T-cell (primary cell): ENCODE measurements at regions not wholly inside any gene's neighbourhood (a gene's known extent, or its start where the extent isn't known, plus 50 kb on each side); places are given as distances from the start of the nearest gene placed in this dataset.

Experiments used
- ATAC-seq, 4 experiments: fragments of 200-7000 bp in 3 of 4; fragments of 150-1000 bp in 1 of 4; cut with Tn5 transposase; replicated peaks in 1 of 4; 1 replicate in 3 of 4; 2 replicates in 1 of 4; pipeline ENCODE4 v1.10.0; 2021; ENCODE audit warnings: moderate library complexity in 3 of 4, mild to moderate bottlenecking in 2 of 4, moderate number of reproducible peaks in 1 of 4
- CTCF ChIA-PET, 2 donors: fragments of 300-600 bp; sonication (Branson Sonifier 250); formaldehyde crosslinking; loops; one replicate each; lab custom pipeline; 2022; ENCODE audit warnings: antibody characterized with exemption in 2 of 2; lab: Charles Lee
- POLR2A ChIA-PET, 2 donors: fragments of 300-600 bp; sonication (Branson Sonifier 250); formaldehyde crosslinking; loops; one replicate each; lab custom pipeline; 2022; ENCODE audit warnings: antibody characterized with exemption in 2 of 2; lab: Charles Lee
- DNase-seq, 35 experiments: peaks; one replicate each; pipeline versions ENCODE4 v3.0.0 to v3.0.0-alpha.2; 2013 to 2023
- H3K27ac ChIP-seq: one replicate; pipeline ENCODE4 v1.5.1; 2013; ENCODE audit warnings: low read length
- H3K27me3 ChIP-seq, 2 experiments: replicated peaks in 1 of 2; 1 replicate in 1 of 2; 2 replicates in 1 of 2; pipeline versions ENCODE4 v1.6.1 to v1.7.0; 2013; ENCODE audit warnings: low read length in 1 of 2, mixed read lengths in 1 of 2; ENCODE audit not compliant: control insufficient read depth in 2 of 2, insufficient read depth in 2 of 2; ENCODE audit errors: extremely low read depth in 1 of 2
- H3K36me3 ChIP-seq, 2 donors: 1 replicate in 1 of 2; 2 replicates in 1 of 2; pipeline versions ENCODE4 v1.6.1 to v1.7.0; 2013; ENCODE audit warnings: low read length in 1 of 2; ENCODE audit not compliant: control insufficient read depth in 2 of 2, insufficient read depth in 1 of 2; ENCODE audit errors: extremely low read depth in 1 of 2
- H3K4me1 ChIP-seq, 2 experiments: 1 replicate in 1 of 2; 2 replicates in 1 of 2; pipeline versions ENCODE4 v1.6.1 to v1.7.0; 2013; ENCODE audit warnings: low read length in 2 of 2, mixed read lengths in 1 of 2; ENCODE audit not compliant: insufficient read depth in 2 of 2, control insufficient read depth in 1 of 2; ENCODE audit errors: extremely low read depth in 1 of 2
- H3K4me3 ChIP-seq, 2 donors: 1 replicate in 1 of 2; 2 replicates in 1 of 2; pipeline versions ENCODE4 v1.5.1 to v1.7.0; 2013; ENCODE audit warnings: mild to moderate bottlenecking in 2 of 2, low read length in 1 of 2, moderate library complexity in 1 of 2; ENCODE audit not compliant: control insufficient read depth in 1 of 2; ENCODE audit errors: extremely low read depth in 1 of 2
- H3K9me3 ChIP-seq: 2 replicates; pipeline ENCODE4 v1.7.0; 2013
- H3K27ac Mint-ChIP-seq, 2 donors: one replicate each; pipeline ENCODE4 v1.8.0; 2020 to 2021; ENCODE audit warnings: mild to moderate bottlenecking in 2 of 2, mixed read lengths in 2 of 2
- H3K27me3 Mint-ChIP-seq, 2 donors: one replicate each; pipeline ENCODE4 v1.8.0; 2021 to 2022; ENCODE audit warnings: mixed read lengths in 2 of 2
- H3K36me3 Mint-ChIP-seq: one replicate; pipeline ENCODE4 v1.8.0; 2021; ENCODE audit warnings: mixed read lengths
- H3K4me1 Mint-ChIP-seq, 3 donors: one replicate each; pipeline ENCODE4 v1.8.0; 2020 to 2022; ENCODE audit warnings: mixed read lengths in 3 of 3, mild to moderate bottlenecking in 1 of 3
- H3K4me3 Mint-ChIP-seq, 3 donors: one replicate each; pipeline ENCODE4 v1.8.0; 2020 to 2022; ENCODE audit warnings: mild to moderate bottlenecking in 3 of 3, mixed read lengths in 3 of 3, moderate library complexity in 3 of 3
- H3K9me3 Mint-ChIP-seq, 3 donors: one replicate each; pipeline ENCODE4 v1.8.0; 2020 to 2022; ENCODE audit warnings: mixed read lengths in 3 of 3
- WGBS: methylation state at CpG from one replicate; pipeline ENCODE4 v1.1.5; 2013; ENCODE audit warnings: missing lambda C conversion rate; ENCODE audit not compliant: insufficient coverage; 5-methylcytosine and 5-hydroxymethylcytosine counted together

DNA sequence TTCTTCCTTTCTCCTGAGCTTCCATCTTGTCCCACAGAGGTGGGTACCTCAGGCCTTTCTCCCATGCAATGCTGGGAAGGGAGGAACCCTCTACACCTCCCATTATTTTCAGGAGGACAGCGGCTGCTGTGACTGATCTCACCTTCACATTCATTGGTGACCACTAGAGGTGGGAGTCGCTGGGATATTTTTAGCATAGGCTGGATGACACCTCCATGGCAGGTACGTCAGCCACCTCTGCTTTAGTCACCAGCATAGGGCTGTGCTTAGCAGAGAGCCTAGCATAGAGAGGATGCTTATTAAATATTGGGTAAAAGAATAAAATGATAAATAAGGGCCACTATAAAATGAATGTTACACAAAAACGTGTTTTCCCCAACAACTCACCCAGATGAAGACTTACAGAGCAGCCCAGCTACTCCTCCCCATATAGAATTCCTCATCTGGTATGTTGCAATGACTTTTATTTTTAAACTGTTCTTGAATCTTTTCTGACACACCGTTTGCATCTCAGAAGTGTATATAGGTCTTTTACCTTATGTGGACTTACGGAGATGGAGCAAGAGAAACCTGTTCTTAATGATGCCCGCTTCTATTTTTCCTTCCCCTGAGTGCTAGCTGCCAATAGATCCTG is 60.9 kb upstream of the SORBS2 start:
- Mint-ChIP-seq H3K36me3 (no peaks in the 10 kb centered on the region), H3K4me1 (no peaks in the 10 kb centered on the region), H3K27ac (no peak overlapping the region), H3K4me3 (no peak overlapping the region), H3K27me3 (peaks cover 0 to 3% of the 10 kb centered on the region in 2 donors), H3K9me3 (no peaks in the 10 kb centered on the region)
- DNase-seq (no peak), ATAC-seq (no peak)
- no peaks in the 10 kb centered on the region for H3K9me3 ChIP-seq
- no peak overlapping the region for H3K4me3 ChIP-seq
- H3K27me3 ChIP-seq, result no peaks in the 10 kb centered on the region
- H3K4me1 ChIP-seq, result no peaks in the 10 kb centered on the region
- 100% methylated on average over 1 of the region's 7 CpGs for WGBS
- POLR2A ChIA-PET, result no interaction called here
- H3K27ac ChIP-seq, result no peak overlapping the region
- CTCF ChIA-PET, result no interaction called here
- no peaks in the 10 kb centered on the region for H3K36me3 ChIP-seq

DNA sequence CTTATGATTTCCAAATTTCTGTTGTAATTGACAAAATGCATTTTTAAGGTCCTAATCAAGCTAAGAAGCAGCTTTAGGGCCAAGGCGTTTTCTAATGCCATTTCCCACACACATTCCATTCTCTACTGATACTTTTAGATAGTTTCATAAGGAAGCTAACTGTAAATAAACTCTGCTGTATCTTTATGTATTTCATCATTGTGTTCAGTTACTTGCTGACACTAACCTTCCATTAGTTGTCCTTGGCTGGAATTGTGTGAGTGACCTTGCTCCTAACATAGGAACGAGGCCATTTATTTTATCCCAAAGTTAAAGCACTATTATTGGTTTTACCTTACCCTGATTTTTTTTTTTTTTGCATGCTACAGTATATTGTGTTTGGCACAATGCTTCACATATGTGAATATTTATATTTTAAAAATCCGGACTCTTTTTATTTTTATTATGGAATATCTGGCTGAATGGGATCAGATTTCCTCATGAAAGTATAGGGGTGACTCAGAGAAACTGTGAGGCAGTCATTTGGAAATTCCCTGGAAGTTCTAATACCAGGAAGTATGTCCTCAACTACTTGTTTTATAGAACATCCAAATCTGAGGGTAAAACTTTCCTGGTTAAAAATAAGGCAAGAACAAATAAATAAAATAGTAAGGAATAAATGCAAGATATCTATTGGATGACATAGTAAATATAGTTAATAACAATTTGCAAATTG is 62.7 kb upstream of the SORBS2 start:
- ChIA-PET POLR2A (no interaction called here), CTCF (no interaction called here)
- H3K27me3 ChIP-seq, result peaks cover 0 to 2% of the 10 kb centered on the region in 2 experiments
- H3K4me3 ChIP-seq, result no peak overlapping the region
- DNase-seq (no peak), ATAC-seq (no peak)
- WGBS, result no CpG with 5 or more reads among the region's 3 CpGs
- no peaks in the 10 kb centered on the region for H3K9me3 ChIP-seq
- Mint-ChIP-seq H3K36me3 (no peaks in the 10 kb centered on the region), H3K4me3 (no peak overlapping the region), H3K27ac (no peak overlapping the region), H3K27me3 (peaks cover 2 to 9% of the 10 kb centered on the region in 2 donors), H3K4me1 (no peaks in the 10 kb centered on the region), H3K9me3 (peaks cover 0 to 2% (median 0%) of the 10 kb centered on the region in 3 donors)
- H3K27ac ChIP-seq, result no peak overlapping the region
- H3K4me1 ChIP-seq, result no peaks in the 10 kb centered on the region
- no peaks in the 10 kb centered on the region for H3K36me3 ChIP-seq

DNA sequence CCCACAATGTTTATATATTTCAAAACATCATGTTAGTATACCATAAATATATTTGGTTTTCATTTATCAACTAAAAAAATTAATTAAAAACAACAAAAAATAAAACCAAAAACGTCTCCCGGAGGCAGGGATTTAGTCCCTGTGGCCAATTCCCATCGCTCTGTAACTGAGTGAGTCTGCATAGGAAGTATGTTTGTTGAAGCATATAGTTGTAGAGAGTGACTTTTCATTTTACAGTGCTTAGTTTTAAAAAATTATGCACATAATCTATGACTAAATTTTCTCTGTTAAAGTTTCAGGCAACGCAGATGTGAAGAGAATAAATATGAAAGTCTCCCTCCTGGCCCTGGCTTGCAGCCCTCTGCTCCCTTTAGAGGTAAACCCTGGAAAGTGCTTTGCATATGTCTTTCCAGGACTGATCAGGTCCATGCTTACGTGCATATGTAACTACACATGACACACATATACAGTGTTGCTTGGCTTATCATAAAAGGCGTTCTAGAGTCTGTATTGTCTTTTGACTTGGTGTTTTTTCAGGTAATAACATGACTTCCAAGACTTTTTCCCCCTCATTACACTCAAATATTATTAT is 63.4 kb upstream of the SORBS2 start:
- H3K27me3 Mint-ChIP-seq, result peaks cover 4 to 10% of the 10 kb centered on the region in 2 donors
- no peaks in the 10 kb centered on the region for H3K36me3 ChIP-seq
- ChIA-PET POLR2A (no interaction called here), CTCF (no interaction called here)
- peaks cover 0 to 3% (median 0%) of the 10 kb centered on the region in 3 donors for H3K9me3 Mint-ChIP-seq
- H3K4me3 ChIP-seq, result no peak overlapping the region
- no CpG with 5 or more reads among the region's 6 CpGs for WGBS
- ATAC-seq (no peak), DNase-seq (no peak)
- no peaks in the 10 kb centered on the region for H3K9me3 ChIP-seq
- no peaks in the 10 kb centered on the region for H3K36me3 Mint-ChIP-seq
- no peak overlapping the region for H3K4me3 Mint-ChIP-seq
- no peaks in the 10 kb centered on the region for H3K4me1 ChIP-seq
- H3K27me3 ChIP-seq, result peaks cover 0 to 2% of the 10 kb centered on the region in 2 experiments
- no peaks in the 10 kb centered on the region for H3K4me1 Mint-ChIP-seq
- no peak overlapping the region for H3K27ac Mint-ChIP-seq
- H3K27ac ChIP-seq, result no peak overlapping the region

DNA sequence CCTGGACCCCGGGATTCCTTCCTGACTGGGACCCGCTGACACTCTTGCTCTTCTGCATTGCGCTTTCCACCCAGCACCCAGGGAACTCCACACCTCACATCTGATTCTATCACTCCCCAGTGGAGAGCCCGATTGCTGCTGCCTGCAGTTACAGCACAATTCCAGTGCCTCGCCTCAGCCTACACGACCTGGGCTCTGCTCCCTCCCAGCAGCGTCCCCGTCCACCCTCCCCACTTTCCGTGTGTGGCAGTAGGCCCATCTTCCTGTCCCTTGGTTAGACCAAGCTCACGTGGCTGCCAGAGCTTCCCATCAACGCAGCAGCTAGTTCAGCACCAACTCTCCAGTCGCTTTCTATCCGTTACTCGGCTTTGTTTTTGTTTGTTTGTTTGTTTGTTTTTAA is 66.6 kb upstream of the SORBS2 start:
- Histone ChIP-seq H3K9me3 (no peaks in the 10 kb centered on the region), H3K36me3 (no peaks in the 10 kb centered on the region), H3K4me1 (no peaks in the 10 kb centered on the region), H3K4me3 (no peak overlapping the region), H3K27me3 (peaks cover 0 to 2% of the 10 kb centered on the region in 2 experiments), H3K27ac (no peak overlapping the region)
- ATAC-seq, result no peak
- no peak overlapping the region for H3K27ac Mint-ChIP-seq
- H3K4me1 Mint-ChIP-seq, result no peaks in the 10 kb centered on the region
- no peaks in the 10 kb centered on the region for H3K36me3 Mint-ChIP-seq
- CTCF ChIA-PET, result no interaction called here
- peaks cover 4 to 10% of the 10 kb centered on the region in 2 donors for H3K27me3 Mint-ChIP-seq
- no peak overlapping the region for H3K4me3 Mint-ChIP-seq
- DNase-seq, result no peak
- 84% methylated on average over 9 of the region's 14 CpGs for WGBS
- H3K9me3 Mint-ChIP-seq, result peaks cover 0 to 3% (median 0%) of the 10 kb centered on the region in 3 donors
- POLR2A ChIA-PET, result no interaction called here

DNA sequence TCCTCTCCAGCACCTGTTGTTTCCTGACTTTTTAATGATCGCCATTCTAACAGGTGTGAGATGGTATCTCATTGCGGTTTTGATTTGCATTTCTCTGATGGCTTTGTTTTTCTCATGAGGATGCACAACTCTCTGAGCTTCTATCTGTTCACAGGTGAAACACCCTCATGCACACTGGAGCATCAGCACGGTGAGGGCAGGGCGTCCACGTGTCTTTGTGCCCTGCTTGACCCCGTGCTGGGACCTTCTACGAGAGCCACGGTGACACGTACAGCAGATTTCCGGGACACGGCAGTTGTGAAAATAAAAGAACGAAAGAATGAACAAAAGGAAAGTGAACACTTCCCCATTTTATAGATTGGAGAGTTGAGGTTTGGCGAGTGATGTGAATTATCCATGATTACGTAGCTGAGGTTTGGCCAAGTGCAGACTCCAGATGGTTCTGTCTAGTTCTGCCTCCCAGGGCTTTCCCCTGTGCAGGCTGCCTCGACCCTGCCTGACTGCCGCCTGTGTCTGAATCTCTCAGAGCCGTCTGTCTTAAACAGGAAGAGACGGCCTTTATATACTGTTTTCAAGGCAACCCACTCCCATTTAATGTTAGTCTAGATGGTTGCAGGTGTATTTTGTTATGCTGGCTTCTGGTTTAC is 67.8 kb upstream of the SORBS2 start:
- CTCF ChIA-PET, result no interaction called here
- no peak overlapping the region for H3K4me3 ChIP-seq
- H3K27ac ChIP-seq, result no peak overlapping the region
- WGBS, result 86% methylated on average over 8 of the region's 18 CpGs
- no peaks in the 10 kb centered on the region for H3K4me1 ChIP-seq
- H3K9me3 ChIP-seq, result no peaks in the 10 kb centered on the region
- Mint-ChIP-seq H3K27ac (no peak overlapping the region), H3K4me1 (no peaks in the 10 kb centered on the region), H3K4me3 (no peak overlapping the region), H3K36me3 (no peaks in the 10 kb centered on the region), H3K27me3 (peaks cover 4 to 10% of the 10 kb centered on the region in 2 donors), H3K9me3 (peaks cover 0 to 3% (median 0%) of the 10 kb centered on the region in 3 donors)
- peaks cover 0 to 2% of the 10 kb centered on the region in 2 experiments for H3K27me3 ChIP-seq
- H3K36me3 ChIP-seq, result no peaks in the 10 kb centered on the region
- DNase-seq (no peak), ATAC-seq (no peak)
- POLR2A ChIA-PET, result no interaction called here

DNA sequence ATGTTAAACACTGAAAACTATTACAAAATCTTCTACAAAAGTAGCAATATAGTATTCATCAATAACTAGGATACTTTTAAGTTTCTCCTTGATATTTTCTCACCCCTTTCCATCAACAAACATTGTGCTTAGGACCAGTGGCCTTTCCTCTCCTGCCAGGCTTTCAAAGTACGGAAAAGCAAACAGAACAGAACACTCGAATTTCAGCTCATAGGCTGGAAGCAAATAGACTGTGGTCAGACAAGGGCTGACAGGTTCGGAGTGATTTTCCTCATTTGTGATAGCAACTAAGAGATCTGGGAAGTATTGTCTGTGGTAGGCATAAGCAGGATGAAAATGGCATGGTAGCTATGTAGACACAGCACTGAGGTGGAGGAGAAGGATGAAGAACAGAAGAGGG is 68.6 kb upstream of the SORBS2 start:
- no peak overlapping the region for H3K27ac ChIP-seq
- ATAC-seq, result no peak
- peaks cover 4 to 7% of the 10 kb centered on the region in 2 donors for H3K27me3 Mint-ChIP-seq
- H3K9me3 ChIP-seq, result no peaks in the 10 kb centered on the region
- peaks cover 0 to 3% (median 0%) of the 10 kb centered on the region in 3 donors for H3K9me3 Mint-ChIP-seq
- ChIA-PET POLR2A (no interaction called here), CTCF (no interaction called here)
- H3K36me3 Mint-ChIP-seq, result no peaks in the 10 kb centered on the region
- H3K4me3 Mint-ChIP-seq, result no peak overlapping the region
- 92% methylated on average over 1 of the region's 3 CpGs for WGBS
- H3K4me1 ChIP-seq, result no peaks in the 10 kb centered on the region
- peaks cover 0 to 2% of the 10 kb centered on the region in 2 experiments for H3K27me3 ChIP-seq
- no peaks in the 10 kb centered on the region for H3K36me3 ChIP-seq
- no peak for DNase-seq
- H3K27ac Mint-ChIP-seq, result no peak overlapping the region
- no peak overlapping the region for H3K4me3 ChIP-seq
- H3K4me1 Mint-ChIP-seq, result no peaks in the 10 kb centered on the region
